ENCODE measurements at regions not wholly inside any gene's neighbourhood (a gene's known extent, or its start where the extent isn't known, plus 50 kb on each side); places are given as distances from the start of the nearest gene placed in this dataset.

- DNase-seq (ENCODE audit: low spot score), result no peak
Measured at GRCh38 chr9:20197976-20198685, 409.3 kb upstream of the SLC24A2 start.

- no peak for DNase-seq (ENCODE audit: low spot score)
Measured at GRCh38 chr9:20191228-20191840, 402.5 kb upstream of the SLC24A2 start.

GRCh38 chr9:20189871-20190270 is 401.0 kb upstream of the SLC24A2 start:
- DNase-seq (ENCODE audit: low spot score), result no peak

GRCh38 chr9:20188616-20189369 is 400.0 kb upstream of the SLC24A2 start:
- DNase-seq (ENCODE audit: low spot score), result no peak

- no peak for DNase-seq (ENCODE audit: low spot score)
Measured at GRCh38 chr9:20187318-20187717, 398.5 kb upstream of the SLC24A2 start.

- DNase-seq (ENCODE audit: low spot score), result no peak
Measured at GRCh38 chr9:20186823-20187222, 398.0 kb upstream of the SLC24A2 start.

GRCh38 chr9:20186231-20186630 is 397.4 kb upstream of the SLC24A2 start:
- DNase-seq (ENCODE audit: low spot score), result no peak

- DNase-seq (ENCODE audit: low spot score), result no peak
Measured at GRCh38 chr9:20184541-20184940, 395.7 kb upstream of the SLC24A2 start.

- no peak for DNase-seq (ENCODE audit: low spot score)
Measured at GRCh38 chr9:20178679-20179078, 389.8 kb upstream of the SLC24A2 start.

GRCh38 chr9:20178197-20178596 is 389.4 kb upstream of the SLC24A2 start:
- DNase-seq (ENCODE audit: low spot score), result no peak

GRCh38 chr9:20170122-20170521 is 381.3 kb upstream of the SLC24A2 start:
- no peak for DNase-seq (ENCODE audit: low spot score)

- no peak for DNase-seq (ENCODE audit: low spot score)
Measured at GRCh38 chr9:20152151-20152725, 363.4 kb upstream of the SLC24A2 start.

- no peak for DNase-seq (ENCODE audit: low spot score)
Measured at GRCh38 chr9:20148416-20148815, 359.6 kb upstream of the SLC24A2 start.

- no peak for DNase-seq (ENCODE audit: low spot score)
Measured at GRCh38 chr9:20144197-20144596, 355.4 kb upstream of the SLC24A2 start.

GRCh38 chr9:20139763-20140290 is 351.0 kb upstream of the SLC24A2 start:
- no peak for DNase-seq (ENCODE audit: low spot score)

GRCh38 chr9:20138841-20139240 is 350.0 kb upstream of the SLC24A2 start:
- no peak for DNase-seq (ENCODE audit: low spot score)

GRCh38 chr9:20138116-20138515 is 349.3 kb upstream of the SLC24A2 start:
- DNase-seq (ENCODE audit: low spot score), result no peak

GRCh38 chr9:20137425-20137824 is 348.6 kb upstream of the SLC24A2 start:
- DNase-seq (ENCODE audit: low spot score), result no peak

GRCh38 chr9:20135119-20135697 is 346.4 kb upstream of the SLC24A2 start:
- no peak for DNase-seq (ENCODE audit: low spot score)

- no peak for DNase-seq (ENCODE audit: low spot score)
Measured at GRCh38 chr9:20125727-20126126, 336.9 kb upstream of the SLC24A2 start.

- no peak for DNase-seq (ENCODE audit: low spot score)
Measured at GRCh38 chr9:20119566-20119965, 330.7 kb upstream of the SLC24A2 start.

GRCh38 chr9:20117986-20118385 is 329.1 kb upstream of the SLC24A2 start:
- DNase-seq (ENCODE audit: low spot score), result no peak
